Ammon's horn (tissue), 1 donor: ENCODE measurements at regions not wholly inside any gene's neighbourhood (a gene's known extent, or its start where the extent isn't known, plus 50 kb on each side); places are given as distances from the start of the nearest gene placed in this dataset.
A peak's percentile ranks its signal among the peaks of the same experiment; 100 is the strongest.
"Not testable (repeated sequence)": the region's sequence is repeated elsewhere in the genome, so short reads cannot be mapped to it uniquely, and the experiment has no call there.

Experiments used
- DNase-seq: peaks from one replicate; pipeline ENCODE4 v3.0.0-alpha.2; 2016; ENCODE audit warnings: low spot score

- DNase-seq = no peak
Observed at GRCh38 chr17:72366626-72367025, 245.8 kb downstream of the SOX9 start.

GRCh38 chr17:72368191-72368590 lies 247.4 kb downstream of the SOX9 start:
- no peak for DNase-seq

- DNase-seq = no peak
Observed at GRCh38 chr17:72369366-72369765, 248.5 kb downstream of the SOX9 start.

- no peak for DNase-seq
Observed at GRCh38 chr17:72370819-72371218, 250.0 kb downstream of the SOX9 start.

- DNase-seq = no peak
Observed at GRCh38 chr17:72372185-72372584, 251.4 kb downstream of the SOX9 start.

- no peak for DNase-seq
Observed at GRCh38 chr17:72373910-72374741, 253.3 kb downstream of the SOX9 start.

- DNase-seq = peak; percentile 34
Observed at GRCh38 chr17:72376526-72377345, 255.9 kb downstream of the SOX9 start.

- peak; percentile 51 for DNase-seq
Observed at GRCh38 chr17:72378414-72379390, 257.9 kb downstream of the SOX9 start.

- no peak for DNase-seq
Observed at GRCh38 chr17:72379516-72379915, 258.7 kb downstream of the SOX9 start.

- no peak for DNase-seq
Observed at GRCh38 chr17:72380120-72380519, 259.3 kb downstream of the SOX9 start.

GRCh38 chr17:72380737-72381136 lies 259.9 kb downstream of the SOX9 start:
- no peak for DNase-seq

GRCh38 chr17:72381597-72382397 lies 261.0 kb downstream of the SOX9 start:
- DNase-seq = no peak

- DNase-seq = no peak
Observed at GRCh38 chr17:72382971-72383722, 262.3 kb downstream of the SOX9 start.

- no peak for DNase-seq
Observed at GRCh38 chr17:72385475-72385874, 264.7 kb downstream of the SOX9 start.

GRCh38 chr17:72386173-72386572 lies 265.4 kb downstream of the SOX9 start:
- not testable (repeated sequence) for DNase-seq

- no peak for DNase-seq
Observed at GRCh38 chr17:72386619-72387237, 265.9 kb downstream of the SOX9 start.

GRCh38 chr17:72387487-72387886 lies 266.7 kb downstream of the SOX9 start:
- DNase-seq = no peak

- DNase-seq = no peak
Observed at GRCh38 chr17:72387969-72388368, 267.1 kb downstream of the SOX9 start.

GRCh38 chr17:72388765-72389473 lies 268.1 kb downstream of the SOX9 start:
- DNase-seq = no peak
